ENCODE measurements at regions not wholly inside any gene's neighbourhood (a gene's known extent, or its start where the extent isn't known, plus 50 kb on each side); places are given as distances from the start of the nearest gene placed in this dataset.
"Not testable (repeated sequence)": the region's sequence is repeated elsewhere in the genome, so short reads cannot be mapped to it uniquely, and the experiment has no call there.

GRCh38 chrX:10679387-10679786, 59.0 kb upstream of the MID1 start:
- Histone ChIP-seq H3K4me1 (ENCODE audit: control insufficient read depth in 4 of 4, insufficient read depth in 4 of 4, low read length in 3 of 4) (peaks cover 0 to 9% (median 0%) of the 10 kb centered on the region in 4 donors), H3K9me3 (ENCODE audit: control insufficient read depth in 4 of 4, low read length in 3 of 4) (no peaks in the 10 kb centered on the region), H3K27ac (ENCODE audit: low read depth in 1 of 2, low read length in 2 of 2) (no peak overlapping the region), H3K27me3 (ENCODE audit: control insufficient read depth in 4 of 4, insufficient read depth in 4 of 4, low read length in 3 of 4) (no peaks in the 10 kb centered on the region), H3K4me3 (ENCODE audit: low read depth in 1 of 3, low read length in 3 of 3) (no peak overlapping the region), H3K9ac (ENCODE audit: low read depth in 1 of 2, low read length in 2 of 2) (no peak overlapping the region), H3K36me3 (ENCODE audit: control insufficient read depth in 4 of 4, insufficient read depth in 3 of 4, low read depth in 1 of 4, low read length in 3 of 4) (no peaks in the 10 kb centered on the region)
- WGBS = 37% methylated on average over 5 of the region's 5 CpGs
- TF ChIP-seq TAF1 (conservative IDR thresholded peaks at IDR 0.05) (no peak), REST (IDR thresholded peaks at IDR 0.05) (no peak), RXRA (IDR thresholded peaks at IDR 0.05) (peak; percentile 73 to 75), SP1 (IDR thresholded peaks at IDR 0.05) (peak; percentile 36), HNF4A (conservative IDR thresholded peaks at IDR 0.05) (peak; percentile 37 to 50), ATF3 (IDR thresholded peaks at IDR 0.05) (no peak), RAD21 (IDR thresholded peaks at IDR 0.05) (no peak), FOXA1 (IDR thresholded peaks at IDR 0.05) (no peak), CTCF (IDR thresholded peaks at IDR 0.05; ENCODE audit: low read depth, low read length, missing input control) (no peak), MAX (IDR thresholded peaks at IDR 0.05) (no peak), GABPA (IDR thresholded peaks at IDR 0.05 in 1 of 2, conservative IDR thresholded peaks at IDR 0.05 in 1 of 2) (no peak)
- no peak for DNase-seq (ENCODE audit: low spot score)

GRCh38 chrX:10681167-10681566, 60.8 kb upstream of the MID1 start:
- Histone ChIP-seq H3K27ac (ENCODE audit: low read depth in 1 of 2, low read length in 2 of 2) (no peak overlapping the region), H3K4me3 (ENCODE audit: low read depth in 1 of 3, low read length in 3 of 3) (no peak overlapping the region), H3K36me3 (ENCODE audit: control insufficient read depth in 4 of 4, insufficient read depth in 3 of 4, low read depth in 1 of 4, low read length in 3 of 4) (no peaks in the 10 kb centered on the region), H3K27me3 (ENCODE audit: control insufficient read depth in 4 of 4, insufficient read depth in 4 of 4, low read length in 3 of 4) (no peaks in the 10 kb centered on the region), H3K9me3 (ENCODE audit: control insufficient read depth in 4 of 4, low read length in 3 of 4) (no peaks in the 10 kb centered on the region), H3K9ac (ENCODE audit: low read depth in 1 of 2, low read length in 2 of 2) (no peak overlapping the region), H3K4me1 (ENCODE audit: control insufficient read depth in 4 of 4, insufficient read depth in 4 of 4, low read length in 3 of 4) (peaks cover 0 to 9% (median 0%) of the 10 kb centered on the region in 4 donors)
- peak; percentile 63 for TF ChIP-seq SP1 (IDR thresholded peaks at IDR 0.05)
- peak; percentile 62 to 71 for TF ChIP-seq RXRA (IDR thresholded peaks at IDR 0.05)
- TF ChIP-seq HNF4A (conservative IDR thresholded peaks at IDR 0.05) = peak; percentile 58 to 67
- TF ChIP-seq EGR1 (IDR thresholded peaks at IDR 0.05; ENCODE audit: low read depth in 2 of 2) = no peak
- WGBS = 27% methylated on average over 4 of the region's 4 CpGs
- no peak for DNase-seq (ENCODE audit: low spot score)

- H3K9me3 ChIP-seq (ENCODE audit: control insufficient read depth in 4 of 4, low read length in 3 of 4); H3K4me3 ChIP-seq (ENCODE audit: low read depth in 1 of 3, low read length in 3 of 3); H3K4me1 ChIP-seq (ENCODE audit: control insufficient read depth in 4 of 4, insufficient read depth in 4 of 4, low read length in 3 of 4); DNase-seq (ENCODE audit: low spot score); H3K9ac ChIP-seq (ENCODE audit: low read depth in 1 of 2, low read length in 2 of 2); H3K27ac ChIP-seq (ENCODE audit: low read depth in 1 of 2, low read length in 2 of 2); H3K27me3 ChIP-seq (ENCODE audit: control insufficient read depth in 4 of 4, insufficient read depth in 4 of 4, low read length in 3 of 4); H3K36me3 ChIP-seq (ENCODE audit: control insufficient read depth in 4 of 4, insufficient read depth in 3 of 4, low read depth in 1 of 4, low read length in 3 of 4): not testable (repeated sequence)
- 90% methylated on average over 7 of the region's 7 CpGs for WGBS
Observed at GRCh38 chrX:10683631-10684030, 63.2 kb upstream of the MID1 start.
